ENCODE measurements at regions not wholly inside any gene's neighbourhood (a gene's known extent, or its start where the extent isn't known, plus 50 kb on each side); places are given as distances from the start of the nearest gene placed in this dataset.

DNA sequence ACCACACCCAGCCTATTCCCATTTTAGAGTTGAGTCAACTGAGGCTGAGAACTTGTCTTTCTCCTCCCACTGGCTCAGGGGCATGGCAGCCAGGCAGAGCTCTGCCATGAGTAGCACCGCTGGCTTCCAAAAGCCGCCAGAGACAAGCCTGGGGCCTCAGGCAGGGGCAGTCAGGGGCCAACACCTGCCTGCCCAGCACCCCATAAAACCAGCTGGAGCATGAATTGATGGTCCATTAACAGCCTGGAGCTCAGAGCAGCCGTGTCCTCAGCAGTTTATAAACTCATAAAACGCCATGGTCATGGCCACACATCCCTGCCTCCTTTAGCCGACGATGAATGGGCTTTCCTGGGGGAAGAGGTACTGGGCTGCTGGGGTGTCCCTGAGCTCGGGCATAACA is 50.6 kb upstream of the PAX7 start:
- TF ChIP-seq, protein P1, sequence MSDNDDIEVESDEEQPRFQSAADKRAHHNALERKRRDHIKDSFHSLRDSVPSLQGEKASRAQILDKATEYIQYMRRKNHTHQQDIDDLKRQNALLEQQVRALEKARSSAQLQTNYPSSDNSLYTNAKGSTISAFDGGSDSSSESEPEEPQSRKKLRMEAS (IDR thresholded peaks at IDR 0.05; ENCODE audit: low read depth, low read length): no peak
- no peak for TF ChIP-seq POLR2A (IDR thresholded peaks at IDR 0.05; ENCODE audit: extremely low read depth, insufficient read length)
- no peak for TF ChIP-seq MYC (IDR thresholded peaks at IDR 0.05; ENCODE audit: low read depth, low read length)
- TF ChIP-seq, protein P2, sequence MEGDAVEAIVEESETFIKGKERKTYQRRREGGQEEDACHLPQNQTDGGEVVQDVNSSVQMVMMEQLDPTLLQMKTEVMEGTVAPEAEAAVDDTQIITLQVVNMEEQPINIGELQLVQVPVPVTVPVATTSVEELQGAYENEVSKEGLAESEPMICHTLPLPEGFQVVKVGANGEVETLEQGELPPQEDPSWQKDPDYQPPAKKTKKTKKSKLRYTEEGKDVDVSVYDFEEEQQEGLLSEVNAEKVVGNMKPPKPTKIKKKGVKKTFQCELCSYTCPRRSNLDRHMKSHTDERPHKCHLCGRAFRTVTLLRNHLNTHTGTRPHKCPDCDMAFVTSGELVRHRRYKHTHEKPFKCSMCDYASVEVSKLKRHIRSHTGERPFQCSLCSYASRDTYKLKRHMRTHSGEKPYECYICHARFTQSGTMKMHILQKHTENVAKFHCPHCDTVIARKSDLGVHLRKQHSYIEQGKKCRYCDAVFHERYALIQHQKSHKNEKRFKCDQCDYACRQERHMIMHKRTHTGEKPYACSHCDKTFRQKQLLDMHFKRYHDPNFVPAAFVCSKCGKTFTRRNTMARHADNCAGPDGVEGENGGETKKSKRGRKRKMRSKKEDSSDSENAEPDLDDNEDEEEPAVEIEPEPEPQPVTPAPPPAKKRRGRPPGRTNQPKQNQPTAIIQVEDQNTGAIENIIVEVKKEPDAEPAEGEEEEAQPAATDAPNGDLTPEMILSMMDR (IDR thresholded peaks at IDR 0.05; ENCODE audit: low read depth, low read length): no peak
- no peak overlapping the region for H3K4me3 ChIP-seq (ENCODE audit: low read depth, low read length)
- no peak for DNase-seq (ENCODE audit: low read depth)

DNA sequence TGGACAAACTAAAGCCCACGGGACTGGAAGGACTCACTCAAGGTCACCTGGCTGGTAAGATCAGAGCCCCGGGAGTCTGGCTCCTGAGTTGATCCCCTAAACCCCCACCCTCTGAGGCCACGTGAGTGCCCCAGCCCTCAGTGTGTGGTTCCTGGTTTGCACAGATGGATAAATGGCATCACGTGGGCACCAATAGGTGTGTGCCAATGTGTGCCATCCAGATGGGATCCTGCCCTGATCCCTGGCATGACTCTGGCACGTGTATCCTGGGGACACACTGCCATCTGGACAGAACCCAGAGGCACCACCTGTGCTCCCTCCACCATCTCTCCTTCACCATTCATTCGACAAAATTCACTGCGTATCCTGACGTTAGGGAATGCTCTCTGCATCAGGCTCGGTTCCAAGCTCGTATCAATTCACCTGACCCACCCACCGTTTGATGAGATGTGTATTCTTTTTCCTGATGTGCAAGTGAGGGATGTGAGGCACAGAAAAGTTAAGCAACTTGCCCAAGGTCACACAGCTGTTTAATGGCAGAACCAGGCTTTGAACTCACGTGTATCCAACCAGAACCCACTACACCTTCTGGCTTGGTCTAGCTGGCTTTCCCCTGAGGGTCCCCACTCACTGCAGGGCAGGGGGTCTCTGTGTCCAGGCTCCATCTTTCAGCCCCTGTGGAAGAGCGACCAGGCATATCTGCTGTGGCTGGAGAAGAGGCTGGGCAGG is 49.8 kb upstream of the PAX7 start:
- H3K4me3 ChIP-seq (ENCODE audit: low read depth, low read length): no peak overlapping the region
- TF ChIP-seq, protein P1 (IDR thresholded peaks at IDR 0.05; ENCODE audit: low read depth, low read length): no peak
- TF ChIP-seq, protein P2 (IDR thresholded peaks at IDR 0.05; ENCODE audit: low read depth, low read length): no peak
- no peak for TF ChIP-seq POLR2A (IDR thresholded peaks at IDR 0.05; ENCODE audit: extremely low read depth, insufficient read length)
- DNase-seq (ENCODE audit: low read depth): no peak

Measured in NB4 (cell line).